HepG2 (cell line): ENCODE measurements at regions not wholly inside any gene's neighbourhood (a gene's known extent, or its start where the extent isn't known, plus 50 kb on each side); places are given as distances from the start of the nearest gene placed in this dataset.

ENCODE experiments used
- ATAC-seq: fragments of 200-7000 bp; cut with Tn5 transposase; 3 replicates; pipeline ENCODE4 v1.9.1; 2020; ENCODE audit warnings: mild to moderate bottlenecking, moderate library complexity
- BruUV-seq: library from RNA; stranded (reverse); fragments of 400-500 nt; replicated peaks from 2 replicates; lab custom pipeline; 2021; lab: Mats Ljungman, UMichigan
- CTCF ChIA-PET: fragments of 300-600 bp; formaldehyde crosslinking; extraction: SDS; loops from one replicate; lab custom pipeline; 2021; ENCODE audit warnings: low total read pairs, inconsistent platforms, low intra/inter-chr PET ratio; lab: Yijun Ruan, JAX
- POLR2A ChIA-PET: fragments of 350-600 bp; sonication (Branson Sonifier 250); formaldehyde crosslinking; loops from one replicate; lab custom pipeline; 2020; ENCODE audit warnings: antibody characterized with exemption, inconsistent platforms; lab: Yijun Ruan, JAX
- DNase-seq: peaks from one replicate; pipeline ENCODE4 v3.0.0-alpha.2; 2015; ENCODE audit warnings: low spot score
- FAIRE-seq: peaks from 3 replicates; lab custom pipeline; 2011; peaks lifted over from hg19 to GRCh38; lab: Jason Lieb, UNC
- H2AFZ ChIP-seq: one replicate; pipeline ENCODE4 v1.6.1; 2011; ENCODE audit warnings: low read length, inconsistent platforms
- H3K27ac ChIP-seq: fragments of 300-600 bp; 3 replicates; pipeline ENCODE4 v1.8.0; 2011; ENCODE audit warnings: mixed run types, mild to moderate bottlenecking, mixed read lengths, low read length, inconsistent platforms; ENCODE audit not compliant: insufficient read depth; ENCODE audit errors: extremely low read length
- H3K27me3 ChIP-seq, 2 experiments: fragments of 200-600 bp in 1 of 2; 2 replicates in 1 of 2; 3 replicates in 1 of 2; pipeline versions ENCODE4 v1.6.0 to v1.8.0; 2011; ENCODE audit warnings: low read length in 2 of 2, mild to moderate bottlenecking in 2 of 2, moderate library complexity in 2 of 2, inconsistent platforms in 1 of 2; ENCODE audit not compliant: insufficient read depth in 2 of 2, control insufficient read depth in 1 of 2
- H3K36me3 ChIP-seq, 2 experiments: fragments of 200-600 bp in 1 of 2; replicated peaks in 1 of 2; 2 replicates in 1 of 2; 3 replicates in 1 of 2; pipeline versions ENCODE4 v1.5.1 to v1.8.0; 2011; ENCODE audit warnings: low read length in 2 of 2, inconsistent platforms in 1 of 2; ENCODE audit not compliant: insufficient read depth in 2 of 2, control insufficient read depth in 1 of 2
- H3K4me1 ChIP-seq: 2 replicates; pipeline ENCODE4 v1.5.1; 2012; ENCODE audit warnings: low read length, inconsistent platforms; ENCODE audit not compliant: insufficient read depth
- H3K4me2 ChIP-seq: 2 replicates; pipeline ENCODE4 v1.6.0; 2011; ENCODE audit warnings: low read depth, low read length, inconsistent platforms
- H3K4me3 ChIP-seq, 3 experiments: fragments of 200-600 bp in 1 of 3; sonication (generic), shearing (Covaris generic) in 1 of 3; replicated peaks in 1 of 3; 2 replicates each; pipeline ENCODE4 v1.5.1; 2011 to 2016; ENCODE audit warnings: low read length in 3 of 3, inconsistent platforms in 2 of 3, low read depth in 2 of 3, mild to moderate bottlenecking in 2 of 3, control low read depth in 1 of 3, mixed read lengths in 1 of 3; ENCODE audit not compliant: insufficient read depth in 1 of 3
- H3K79me2 ChIP-seq: one replicate; pipeline ENCODE4 v1.6.1; 2011; ENCODE audit warnings: low read length, inconsistent platforms; ENCODE audit not compliant: insufficient read depth
- H3K9ac ChIP-seq: 2 replicates; pipeline ENCODE4 v1.6.0; 2011; ENCODE audit warnings: mild to moderate bottlenecking, low read depth, low read length, inconsistent platforms; ENCODE audit not compliant: insufficient read depth
- H3K9me3 ChIP-seq: 2 replicates; pipeline ENCODE4 v1.5.1; 2012; ENCODE audit warnings: mild to moderate bottlenecking, low read length
- H4K20me1 ChIP-seq: 2 replicates; pipeline ENCODE4 v1.6.0; 2011; ENCODE audit warnings: inconsistent platforms, mild to moderate bottlenecking, low read length, moderate library complexity; ENCODE audit not compliant: insufficient read depth
- ETV6 ChIP-seq: sonication (generic); formaldehyde crosslinking; conservative IDR thresholded peaks from 2 replicates; pipeline ENCODE4 v1.4.0; 2020; ENCODE audit warnings: missing genetic modification reagents
- KDM1A ChIP-seq: IDR thresholded peaks from 2 replicates; pipeline ENCODE4 v1.6.1; 2016; ENCODE audit warnings: missing compliant biosample characterization
- PRDM15 ChIP-seq: sonication (generic); formaldehyde crosslinking; IDR thresholded peaks from 2 replicates; pipeline ENCODE4 v1.4.0; 2020; ENCODE audit warnings: missing genetic modification reagents
- RARA ChIP-seq: IDR thresholded peaks from 2 replicates; pipeline ENCODE4 v1.6.1; 2016; ENCODE audit warnings: missing genetic modification reagents, missing compliant biosample characterization
- ZBTB33 ChIP-seq: sonication (generic); formaldehyde crosslinking; IDR thresholded peaks from 2 replicates; pipeline ENCODE4 v1.4.0; 2020; ENCODE audit warnings: missing genetic modification reagents
- ZNF3 ChIP-seq: IDR thresholded peaks from 2 replicates; pipeline ENCODE4 v1.7.0; 2017; ENCODE audit warnings: inconsistent platforms
- ZNF737 ChIP-seq: sonication (generic); formaldehyde crosslinking; IDR thresholded peaks from 2 replicates; pipeline ENCODE4 v1.5.0; 2020; ENCODE audit warnings: missing genetic modification reagents, mild to moderate bottlenecking, borderline replicate concordance
- WGBS: methylation state at CpG from one replicate; pipeline ENCODE4 v1.1.6; 2017; ENCODE audit warnings: low lambda C conversion rate; 5-methylcytosine and 5-hydroxymethylcytosine counted together
- in situ Hi-C: cut with HindIII; loops from 2 replicates; pipeline ENCODE4 v1.10.0; 2017; ENCODE audit warnings: low pct_unique_long_range_greater_than_20kb; ENCODE audit not compliant: extremely low pct_ligation_motif_present
- intact Hi-C: fragments of 100-400 bp; cut with micrococcal nuclease; formaldehyde crosslinking; loops from one replicate; pipeline ENCODE4 v1.10.0; 2022; ENCODE audit not compliant: unreplicated experiment

- H2AFZ ChIP-seq = no peak overlapping the region
- WGBS = 96% methylated on average over 38 of the region's 49 CpGs
- CTCF ChIA-PET = no interaction called here
- ATAC-seq (no peak), DNase-seq (no peak), FAIRE-seq (no peak)
- H4K20me1 ChIP-seq = no peaks in the 10 kb centered on the region
- H3K4me1 ChIP-seq = peaks cover 10% of the 10 kb centered on the region
- H3K27me3 ChIP-seq = no peaks in the 10 kb centered on the region
- no peaks in the 10 kb centered on the region for H3K9me3 ChIP-seq
- H3K4me3 ChIP-seq = no peak overlapping the region
- intact Hi-C loops (no loop called here), in situ Hi-C loops (no loop called here)
- no TSS peak for BruUV-seq
- H3K4me2 ChIP-seq = no peak overlapping the region
- TF ChIP-seq RARA (CRISPR knock-in tag) = no peak
- no peak for TF ChIP-seq ZNF737 (CRISPR knock-in tag)
- TF ChIP-seq PRDM15 (CRISPR knock-in tag) = no peak
- peak; percentile 58; the same call in 1 of the 2 replicates for TF ChIP-seq ZBTB33 (CRISPR knock-in tag)
- TF ChIP-seq KDM1A (CRISPR knock-in tag) = no peak
- TF ChIP-seq ZNF3 (CRISPR knock-in tag) = no peak
- TF ChIP-seq ETV6 = no peak
- H3K27ac ChIP-seq = no peak overlapping the region
- H3K79me2 ChIP-seq = no peaks in the 10 kb centered on the region
- POLR2A ChIA-PET = no interaction called here
- peaks cover 0 to 12% of the 10 kb centered on the region in 2 experiments; a peak in 2 of 5 replicates for H3K36me3 ChIP-seq
- H3K9ac ChIP-seq = no peak overlapping the region
Measured at GRCh38 chr7:66413379-66414114, 208.4 kb downstream of the TPST1 start.
